Heart left ventricle (tissue), 16 donors: ENCODE measurements at regions not wholly inside any gene's neighbourhood (a gene's known extent, or its start where the extent isn't known, plus 50 kb on each side); places are given as distances from the start of the nearest gene placed in this dataset.

ENCODE experiments used
- ATAC-seq, 4 donors: fragments of 200-7000 bp; cut with Tn5 transposase; one replicate each; pipeline ENCODE4 v1.9.1; 2020 to 2022; ENCODE audit warnings: moderate library complexity in 4 of 4, mild to moderate bottlenecking in 3 of 4, moderate number of reproducible peaks in 1 of 4
- DNase-seq, 5 donors: peaks; one replicate each; pipeline ENCODE4 v3.0.0-alpha.2; 2020
- H3K27ac ChIP-seq, 12 donors: fragments of 200-600 bp; sonication (generic) in 4 of 12; one replicate each; pipeline versions ENCODE4 v1.5.0 to v1.8.0; 2016 to 2022; ENCODE audit warnings: mild to moderate bottlenecking in 2 of 12
- H3K27me3 ChIP-seq, 9 donors: fragments of 200-600 bp; sonication (generic) in 2 of 9; one replicate each; pipeline versions ENCODE4 v1.5.1 to v1.8.0; 2016 to 2022; ENCODE audit warnings: mild to moderate bottlenecking in 3 of 9
- H3K36me3 ChIP-seq, 9 donors: fragments of 200-600 bp; sonication (generic) in 2 of 9; one replicate each; pipeline versions ENCODE4 v1.5.0 to v1.8.0; 2018 to 2022; ENCODE audit warnings: mild to moderate bottlenecking in 2 of 9
- H3K4me1 ChIP-seq, 12 donors: fragments of 200-600 bp; sonication (generic) in 4 of 12; one replicate each; pipeline versions ENCODE4 v1.5.0 to v1.8.0; 2016 to 2022; ENCODE audit warnings: mild to moderate bottlenecking in 3 of 12
- H3K4me3 ChIP-seq, 12 donors: fragments of 200-600 bp; sonication (generic) in 4 of 12; one replicate each; pipeline versions ENCODE4 v1.5.0 to v1.8.0; 2017 to 2022; ENCODE audit warnings: mild to moderate bottlenecking in 9 of 12, moderate library complexity in 4 of 12
- H3K9me3 ChIP-seq, 12 donors: fragments of 200-600 bp; sonication (generic) in 4 of 12; one replicate each; pipeline versions ENCODE4 v1.5.0 to v1.8.0; 2016 to 2022; ENCODE audit warnings: mild to moderate bottlenecking in 1 of 12
- CTCF ChIP-seq, 12 donors: fragments of 200-600 bp; sonication (generic) in 4 of 12; IDR thresholded peaks; one replicate each; pipeline versions ENCODE4 v1.5.0 to v1.8.0; 2018 to 2022; ENCODE audit warnings: antibody characterized with exemption in 12 of 12, mild to moderate bottlenecking in 5 of 12
- POLR2A ChIP-seq, 2 donors: fragments of 450-650 bp; IDR thresholded peaks; one replicate each; pipeline ENCODE4 v1.6.1; 2017; ENCODE audit warnings: antibody characterized with exemption in 2 of 2, mild to moderate bottlenecking in 2 of 2, moderate library complexity in 2 of 2
- WGBS, 4 donors: extraction: QIAGEN DNeasy Blood & Tissue Kit in 2 of 4; methylation state at CpG; one replicate each; pipeline versions ENCODE4 v1.1.5 to v1.1.7; 2013 to 2018; 5-methylcytosine and 5-hydroxymethylcytosine counted together
- intact Hi-C, 10 donors: fragments of 100-400 bp; cut with DNase I; formaldehyde crosslinking; loops; one replicate each; pipeline versions ENCODE4 v1.11.1 to v1.14.2; 2022
- donor health status: ischemic (EF 13 %, LVEDD 7.1; RV severe dilation, severe dysfunction).
- donor health status: healthy with polysubstance abuse.
- donor health status: DM: no; HTN: yes; CAD: no.
- donor health status: DM: no; HTN: no; CAD: no.
- donor health status: ischemic (EF 25% LVEDD 6.9; RV normal size, moderate dysfunction).
- donor health status: ischemic (EF 25% LVEDD 5.7; RV mildly dilated, moderate dysfunction).
- donor health status: healthy.
- donor health status: DM: yes; HTN: yes; CAD: no.
- donor health status: ischemic (EF 35%, LVEDD 5.7; RV mildly dilated, moderate dysfunction).
- donor health status: nonischemic (EF 11% LVEDD 7.7; RV severe dilation, severe dysfunction).
- donor health status: DM: yes; HTN: yes; CAD: no.
- donor health status: PGD.
- donor health status: ischemic (EF 29% LVEDD 5.4; RV normal size, mild dysfunction).
- donor health status: nonischemic (EF 23%, LVEDD 6.1; RV moderate dilation, normal function).

GRCh38 chr7:24517166-24517565, 56.1 kb upstream of the PALS2 start:
- Histone ChIP-seq H3K4me1 (no peaks in the 10 kb centered on the region), H3K9me3 (no peaks in the 10 kb centered on the region), H3K27ac (no peak overlapping the region), H3K36me3 (no peaks in the 10 kb centered on the region), H3K27me3 (peaks cover 0 to 8% (median 0%) of the 10 kb centered on the region in 9 donors), H3K4me3 (no peak overlapping the region)
- DNase-seq (no peak), ATAC-seq (no peak)
- intact Hi-C loops, result no loop called here
- no peak for TF ChIP-seq POLR2A (IDR thresholded peaks at IDR 0.05)
- TF ChIP-seq CTCF (IDR thresholded peaks at IDR 0.05), result no peak
- 80 to 88% (median 82%) methylated on average over 1 of the region's 1 CpG for WGBS, 4 donors

GRCh38 chr7:24521917-24522623, 51.2 kb upstream of the PALS2 start:
- no peaks in the 10 kb centered on the region for H3K9me3 ChIP-seq
- intact Hi-C loops, result no loop called here
- DNase-seq (no peak), ATAC-seq (no peak)
- no peaks in the 10 kb centered on the region for H3K4me1 ChIP-seq
- no peak for TF ChIP-seq POLR2A (IDR thresholded peaks at IDR 0.05)
- TF ChIP-seq CTCF (IDR thresholded peaks at IDR 0.05), result no peak
- peaks cover 0 to 12% (median 0%) of the 10 kb centered on the region in 9 donors for H3K27me3 ChIP-seq
- H3K36me3 ChIP-seq, result no peaks in the 10 kb centered on the region
- no peak overlapping the region for H3K4me3 ChIP-seq
- no peak overlapping the region for H3K27ac ChIP-seq
- WGBS, 4 donors, result 30 to 53% (median 40%) methylated on average over 2 of the region's 2 CpGs
